Mesodermal cell (in vitro differentiated cells): ENCODE measurements at regions not wholly inside any gene's neighbourhood (a gene's known extent, or its start where the extent isn't known, plus 50 kb on each side); places are given as distances from the start of the nearest gene placed in this dataset.

Experiments
- H3K27ac ChIP-seq: 2 replicates; pipeline ENCODE4 v1.7.0; 2013; ENCODE audit warnings: mild to moderate bottlenecking, low read depth, low read length, moderate library complexity; ENCODE audit not compliant: severe bottlenecking
- H3K36me3 ChIP-seq: 2 replicates; pipeline ENCODE4 v1.7.1; 2013; ENCODE audit warnings: mild to moderate bottlenecking, low read length, moderate library complexity; ENCODE audit not compliant: control insufficient read depth, insufficient read depth
- H3K4me1 ChIP-seq: one replicate; pipeline ENCODE4 v1.7.1; 2013; ENCODE audit warnings: mild to moderate bottlenecking, low read length; ENCODE audit not compliant: insufficient read depth, control insufficient read depth, poor library complexity, severe bottlenecking
- H3K4me3 ChIP-seq: 2 replicates; pipeline ENCODE4 v1.7.0; 2013; ENCODE audit warnings: low read length, control low read depth, mild to moderate bottlenecking; ENCODE audit not compliant: insufficient read depth, poor library complexity, severe bottlenecking; ENCODE audit errors: extremely low read depth
- H3K9me3 ChIP-seq: 2 replicates; pipeline ENCODE4 v1.7.1; 2013; ENCODE audit warnings: mild to moderate bottlenecking, low read length, moderate library complexity; ENCODE audit not compliant: control insufficient read depth
- WGBS, 2 experiments: methylation state at CpG; one replicate each; pipeline ENCODE4 v1.1.5; 2013; ENCODE audit warnings: missing lambda C conversion rate in 2 of 2; ENCODE audit not compliant: insufficient coverage in 2 of 2; 5-methylcytosine and 5-hydroxymethylcytosine counted together

- no CpG with 5 or more reads among the region's 3 CpGs for WGBS, 2 experiments
These were observed 429.1 kb upstream of the PKDCC start for GRCh38 chr2:41618754-41619153.

GRCh38 chr2:41621095-41621494, 426.7 kb upstream of the PKDCC start:
- Histone ChIP-seq H3K4me3 (no peak overlapping the region), H3K4me1 (no peaks in the 10 kb centered on the region), H3K9me3 (no peaks in the 10 kb centered on the region), H3K36me3 (no peaks in the 10 kb centered on the region), H3K27ac (no peak overlapping the region)
- 80 to 100% methylated on average over 1 of the region's 3 CpGs for WGBS, 2 experiments

More at GRCh38 chr2:41618754-41619153, 429.1 kb upstream of the PKDCC start:
- no peaks in the 10 kb centered on the region for H3K9me3 ChIP-seq
- H3K36me3 ChIP-seq = no peaks in the 10 kb centered on the region
- H3K4me3 ChIP-seq = no peak overlapping the region
- no peak overlapping the region for H3K27ac ChIP-seq
- no peaks in the 10 kb centered on the region for H3K4me1 ChIP-seq

- Histone ChIP-seq H3K27ac (no peak overlapping the region), H3K4me3 (no peak overlapping the region), H3K36me3 (no peaks in the 10 kb centered on the region), H3K9me3 (no peaks in the 10 kb centered on the region), H3K4me1 (no peaks in the 10 kb centered on the region)
- 94 to 95% methylated on average over 2 of the region's 3 CpGs for WGBS, 2 experiments
These were observed 426.3 kb upstream of the PKDCC start for GRCh38 chr2:41621563-41621962.

- H3K4me3 ChIP-seq = no peak overlapping the region
- H3K27ac ChIP-seq = no peak overlapping the region
- no peaks in the 10 kb centered on the region for H3K36me3 ChIP-seq
- H3K9me3 ChIP-seq = no peaks in the 10 kb centered on the region
- 100% methylated on average over 3 of the region's 5 CpGs; no CpG with 5 or more reads in 1 of the 2 experiments for WGBS, 2 experiments
- no peaks in the 10 kb centered on the region for H3K4me1 ChIP-seq
These were observed 425.5 kb upstream of the PKDCC start for GRCh38 chr2:41622301-41622700.

GRCh38 chr2:41626936-41627335, 420.9 kb upstream of the PKDCC start:
- no CpG with 5 or more reads among the region's 2 CpGs for WGBS, 2 experiments
- Histone ChIP-seq H3K27ac (no peak overlapping the region), H3K36me3 (no peaks in the 10 kb centered on the region), H3K4me1 (no peaks in the 10 kb centered on the region), H3K9me3 (no peaks in the 10 kb centered on the region), H3K4me3 (no peak overlapping the region)

GRCh38 chr2:41634686-41635085, 413.1 kb upstream of the PKDCC start:
- H3K9me3 ChIP-seq = no peaks in the 10 kb centered on the region
- no peak overlapping the region for H3K27ac ChIP-seq
- no CpG with 5 or more reads among the region's 2 CpGs for WGBS, 2 experiments
- no peaks in the 10 kb centered on the region for H3K36me3 ChIP-seq
- H3K4me3 ChIP-seq = no peak overlapping the region
- no peaks in the 10 kb centered on the region for H3K4me1 ChIP-seq

GRCh38 chr2:41644936-41645335, 402.9 kb upstream of the PKDCC start:
- Histone ChIP-seq H3K9me3 (no peaks in the 10 kb centered on the region), H3K4me3 (no peak overlapping the region), H3K4me1 (no peaks in the 10 kb centered on the region), H3K27ac (no peak overlapping the region), H3K36me3 (no peaks in the 10 kb centered on the region)
- no CpG with 5 or more reads among the region's 2 CpGs for WGBS, 2 experiments

- Histone ChIP-seq H3K36me3 (no peaks in the 10 kb centered on the region), H3K4me1 (no peaks in the 10 kb centered on the region), H3K4me3 (no peak overlapping the region), H3K27ac (no peak overlapping the region), H3K9me3 (no peaks in the 10 kb centered on the region)
- no CpG with 5 or more reads among the region's 1 CpG for WGBS, 2 experiments
These were observed 400.3 kb upstream of the PKDCC start for GRCh38 chr2:41647468-41648050.

GRCh38 chr2:41657226-41657625, 390.6 kb upstream of the PKDCC start:
- H3K27ac ChIP-seq = no peak overlapping the region
- H3K36me3 ChIP-seq = no peaks in the 10 kb centered on the region
- no peaks in the 10 kb centered on the region for H3K4me1 ChIP-seq
- no peak overlapping the region for H3K4me3 ChIP-seq
- H3K9me3 ChIP-seq = no peaks in the 10 kb centered on the region

- no peak overlapping the region for H3K27ac ChIP-seq
- no peaks in the 10 kb centered on the region for H3K4me1 ChIP-seq
- no peak overlapping the region for H3K4me3 ChIP-seq
- no peaks in the 10 kb centered on the region for H3K36me3 ChIP-seq
- no peaks in the 10 kb centered on the region for H3K9me3 ChIP-seq
These were observed 388.1 kb upstream of the PKDCC start for GRCh38 chr2:41659758-41660157.

- H3K36me3 ChIP-seq = no peaks in the 10 kb centered on the region
These were observed 385.4 kb upstream of the PKDCC start for GRCh38 chr2:41662461-41662860.

More at GRCh38 chr2:41662461-41662860, 385.4 kb upstream of the PKDCC start:
- no peak overlapping the region for H3K4me3 ChIP-seq
- no peaks in the 10 kb centered on the region for H3K9me3 ChIP-seq
- no peaks in the 10 kb centered on the region for H3K4me1 ChIP-seq
- no peak overlapping the region for H3K27ac ChIP-seq
